OCI-LY3 (cell line): ENCODE measurements at regions not wholly inside any gene's neighbourhood (a gene's known extent, or its start where the extent isn't known, plus 50 kb on each side); places are given as distances from the start of the nearest gene placed in this dataset.

Experiments used
- CTCF ChIP-seq: fragments of 200-600, 300-600 bp; sonication (generic); IDR thresholded peaks from 2 replicates; pipeline ENCODE4 v1.5.1; 2014; ENCODE audit warnings: antibody characterized with exemption, low read length, low read depth
- EZH2phosphoT487 ChIP-seq: fragments of 200-600 bp; shearing (Covaris generic); IDR thresholded peaks from 2 replicates; pipeline ENCODE4 v1.6.1; 2018; ENCODE audit warnings: antibody characterized with exemption, mixed run types, low read depth

DNA sequence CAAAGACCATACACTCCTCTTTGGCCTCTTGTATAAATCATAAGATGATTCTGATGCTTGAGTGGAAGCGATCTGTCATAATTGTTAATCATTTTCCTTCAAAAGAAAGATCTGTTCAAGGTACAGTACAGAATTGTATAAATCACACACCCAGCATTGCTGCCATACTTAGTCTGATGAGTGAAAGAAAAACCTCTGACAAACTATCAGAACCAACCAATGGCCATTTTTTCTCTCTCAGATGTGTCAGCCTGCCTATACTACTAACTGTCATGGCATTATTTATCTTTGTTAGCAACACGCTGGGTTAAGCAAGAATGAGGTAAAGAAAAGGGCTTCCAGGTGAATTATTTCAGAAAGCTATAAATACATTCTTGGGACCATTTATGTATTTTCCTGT lies 1112.7 kb upstream of the TENM4 start:
- no peak for TF ChIP-seq CTCF
- no peak for TF ChIP-seq EZH2phosphoT487
